ENCODE measurements at regions not wholly inside any gene's neighbourhood (a gene's known extent, or its start where the extent isn't known, plus 50 kb on each side); places are given as distances from the start of the nearest gene placed in this dataset.

GRCh38 chr7:70846208-70846607 lies 285.7 kb upstream of the GALNT17 start:
- H3K27ac ChIP-seq (ENCODE audit: low read length) = no peak overlapping the region
- H3K9me2 ChIP-seq (replicated peaks; ENCODE audit: insufficient read depth, low read length) = no peaks in the 10 kb centered on the region
- no peaks in the 10 kb centered on the region for H3K9me3 ChIP-seq (replicated peaks; ENCODE audit: insufficient read depth, low read length)
- no peaks in the 10 kb centered on the region for H3K4me1 ChIP-seq (ENCODE audit: low read length)
- DNase-seq = no peak
- no peaks in the 10 kb centered on the region for H3K36me3 ChIP-seq (replicated peaks; ENCODE audit: insufficient read depth, low read length)
- no peaks in the 10 kb centered on the region for H3F3A ChIP-seq (ENCODE audit: insufficient read depth, low read length)
- no peaks in the 10 kb centered on the region for H3K79me2 ChIP-seq (ENCODE audit: low read length)
- H3K9ac ChIP-seq (ENCODE audit: low read length) = no peak overlapping the region
- no peak overlapping the region for H3K4me3 ChIP-seq (ENCODE audit: low read length)
- no peak overlapping the region for H2AFZ ChIP-seq (ENCODE audit: low read length)
- H3K27me3 ChIP-seq (replicated peaks; ENCODE audit: insufficient read depth, low read length) = no peaks in the 10 kb centered on the region
- no peaks in the 10 kb centered on the region for H4K20me1 ChIP-seq (ENCODE audit: insufficient read depth, low read length)
- TF ChIP-seq EZH2 (optimal IDR thresholded peaks at IDR 0.05; ENCODE audit: low read depth, low read length) (no peak), EZH2phosphoT487 (IDR thresholded peaks at IDR 0.05; ENCODE audit: low read length) (no peak), CTCF (IDR thresholded peaks at IDR 0.05; ENCODE audit: low read length) (no peak)
- H3K4me2 ChIP-seq (ENCODE audit: low read depth, low read length) = no peak overlapping the region

- no peaks in the 10 kb centered on the region for H3F3A ChIP-seq (ENCODE audit: insufficient read depth, low read length)
- no peaks in the 10 kb centered on the region for H3K4me1 ChIP-seq (ENCODE audit: low read length)
- H3K9me3 ChIP-seq (replicated peaks; ENCODE audit: insufficient read depth, low read length) = no peaks in the 10 kb centered on the region
- TF ChIP-seq CTCF (IDR thresholded peaks at IDR 0.05; ENCODE audit: low read length) = no peak
- no peak for TF ChIP-seq EZH2phosphoT487 (IDR thresholded peaks at IDR 0.05; ENCODE audit: low read length)
- no peak for TF ChIP-seq EZH2 (optimal IDR thresholded peaks at IDR 0.05; ENCODE audit: low read depth, low read length)
- no peak overlapping the region for H3K4me3 ChIP-seq (ENCODE audit: low read length)
- H3K9ac ChIP-seq (ENCODE audit: low read length) = no peak overlapping the region
- H3K9me2 ChIP-seq (replicated peaks; ENCODE audit: insufficient read depth, low read length) = no peaks in the 10 kb centered on the region
- no peak overlapping the region for H3K27ac ChIP-seq (ENCODE audit: low read length)
- no peaks in the 10 kb centered on the region for H4K20me1 ChIP-seq (ENCODE audit: insufficient read depth, low read length)
- no peak overlapping the region for H2AFZ ChIP-seq (ENCODE audit: low read length)
- no peaks in the 10 kb centered on the region for H3K36me3 ChIP-seq (replicated peaks; ENCODE audit: insufficient read depth, low read length)
- H3K4me2 ChIP-seq (ENCODE audit: low read depth, low read length) = no peak overlapping the region
- no peaks in the 10 kb centered on the region for H3K27me3 ChIP-seq (replicated peaks; ENCODE audit: insufficient read depth, low read length)
- no peak for DNase-seq
- no peaks in the 10 kb centered on the region for H3K79me2 ChIP-seq (ENCODE audit: low read length)
Observed at GRCh38 chr7:70849580-70850235, 282.2 kb upstream of the GALNT17 start.

GRCh38 chr7:70855373-70855772 lies 276.6 kb upstream of the GALNT17 start:
- H3K4me2 ChIP-seq (ENCODE audit: low read depth, low read length) = no peak overlapping the region
- H3K9me3 ChIP-seq (replicated peaks; ENCODE audit: insufficient read depth, low read length) = no peaks in the 10 kb centered on the region
- TF ChIP-seq EZH2phosphoT487 (IDR thresholded peaks at IDR 0.05; ENCODE audit: low read length) (no peak), CTCF (IDR thresholded peaks at IDR 0.05; ENCODE audit: low read length) (no peak), EZH2 (optimal IDR thresholded peaks at IDR 0.05; ENCODE audit: low read depth, low read length) (no peak)
- H3K79me2 ChIP-seq (ENCODE audit: low read length) = no peaks in the 10 kb centered on the region
- no peaks in the 10 kb centered on the region for H3K27me3 ChIP-seq (replicated peaks; ENCODE audit: insufficient read depth, low read length)
- no peaks in the 10 kb centered on the region for H4K20me1 ChIP-seq (ENCODE audit: insufficient read depth, low read length)
- H3K9me2 ChIP-seq (replicated peaks; ENCODE audit: insufficient read depth, low read length) = no peaks in the 10 kb centered on the region
- no peaks in the 10 kb centered on the region for H3K4me1 ChIP-seq (ENCODE audit: low read length)
- no peak overlapping the region for H2AFZ ChIP-seq (ENCODE audit: low read length)
- no peak overlapping the region for H3K27ac ChIP-seq (ENCODE audit: low read length)
- H3K4me3 ChIP-seq (ENCODE audit: low read length) = no peak overlapping the region
- DNase-seq = no peak
- H3K9ac ChIP-seq (ENCODE audit: low read length) = no peak overlapping the region
- H3F3A ChIP-seq (ENCODE audit: insufficient read depth, low read length) = no peaks in the 10 kb centered on the region
- no peaks in the 10 kb centered on the region for H3K36me3 ChIP-seq (replicated peaks; ENCODE audit: insufficient read depth, low read length)

Measured in MM.1S (cell line).